ENCODE measurements at regions not wholly inside any gene's neighbourhood (a gene's known extent, or its start where the extent isn't known, plus 50 kb on each side); places are given as distances from the start of the nearest gene placed in this dataset.
A peak's percentile ranks its signal among the peaks of the same experiment; 100 is the strongest.

DNA sequence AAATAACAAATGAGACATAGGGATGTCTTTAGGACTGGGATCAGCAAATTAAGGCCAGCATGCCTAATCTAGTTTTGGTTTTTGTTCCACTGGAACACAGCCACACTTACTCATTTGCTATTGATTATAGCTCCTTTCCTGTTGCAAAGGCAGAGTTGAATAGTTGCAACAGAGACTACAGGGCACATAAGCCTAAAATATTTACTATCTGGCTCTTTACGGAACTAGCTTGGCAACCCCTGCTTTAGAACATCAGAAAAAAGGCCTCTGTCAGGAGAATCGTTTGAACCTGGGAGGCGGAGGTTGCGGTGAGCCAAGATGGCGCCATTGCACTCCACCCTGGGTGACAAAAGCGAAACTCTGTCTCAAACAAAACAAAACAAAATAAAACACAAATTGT, 384.8 kb downstream of the ELAVL2 start:
- no peak for DNase-seq (ENCODE audit: low read depth)

DNA sequence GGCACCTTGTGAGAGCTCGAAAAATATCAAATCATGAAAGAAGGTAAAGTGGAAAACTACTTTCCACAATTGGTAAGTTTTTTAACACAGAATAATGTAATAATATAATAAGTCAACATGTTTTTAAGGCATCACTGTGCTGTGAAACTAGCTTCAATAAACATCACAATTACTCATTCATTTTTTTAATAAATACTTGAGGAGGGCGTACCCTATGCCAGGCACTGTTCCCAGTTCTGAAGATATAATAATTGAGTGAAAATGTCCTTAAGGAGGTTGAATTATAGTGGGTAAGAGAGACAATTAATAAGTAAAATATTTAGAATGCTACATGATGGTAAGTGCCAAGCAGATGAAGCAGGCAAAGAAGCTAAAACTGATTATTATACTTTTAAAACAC, 381.4 kb downstream of the ELAVL2 start:
- no peak for DNase-seq (ENCODE audit: low read depth)

DNA sequence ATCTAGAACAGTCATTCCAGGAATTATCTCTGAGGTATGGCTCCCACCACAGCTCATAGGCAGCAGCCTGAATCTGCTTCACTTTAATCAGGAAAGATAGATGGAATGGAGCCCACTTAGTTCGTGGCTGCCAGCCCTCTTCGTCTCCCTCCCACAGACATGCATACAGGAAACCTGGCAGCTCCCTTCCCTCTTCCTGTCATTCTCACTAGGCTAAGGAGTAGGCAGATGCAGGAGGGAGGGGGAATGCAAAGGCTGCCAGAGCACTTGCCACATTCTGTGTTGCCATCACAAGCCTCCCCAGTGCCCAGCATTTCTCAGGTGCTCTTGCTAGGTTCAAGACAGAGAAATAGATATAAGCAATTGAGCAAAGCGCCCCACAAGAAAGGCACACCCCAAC, 378.9 kb downstream of the ELAVL2 start:
- DNase-seq (ENCODE audit: low read depth) = no peak

DNA sequence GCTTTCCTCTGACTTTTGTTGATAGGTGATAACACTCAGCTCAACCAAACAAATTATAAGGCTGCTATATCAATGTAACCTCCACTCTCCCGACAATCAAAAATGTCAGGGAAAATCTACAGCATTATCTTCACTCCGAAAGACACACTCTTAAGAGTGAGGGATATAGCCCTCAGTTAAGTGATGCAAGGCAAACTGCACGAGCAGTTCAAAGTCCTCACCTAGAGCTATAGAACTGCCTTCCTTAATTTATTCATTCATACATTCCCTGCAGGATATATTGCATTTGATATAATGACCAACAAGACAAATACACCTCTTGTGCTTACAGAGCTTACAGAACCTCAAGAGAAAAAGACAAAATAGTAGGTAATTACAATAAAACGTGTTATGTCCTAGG, 378.1 kb downstream of the ELAVL2 start:
- DNase-seq (ENCODE audit: low read depth) = no peak

DNA sequence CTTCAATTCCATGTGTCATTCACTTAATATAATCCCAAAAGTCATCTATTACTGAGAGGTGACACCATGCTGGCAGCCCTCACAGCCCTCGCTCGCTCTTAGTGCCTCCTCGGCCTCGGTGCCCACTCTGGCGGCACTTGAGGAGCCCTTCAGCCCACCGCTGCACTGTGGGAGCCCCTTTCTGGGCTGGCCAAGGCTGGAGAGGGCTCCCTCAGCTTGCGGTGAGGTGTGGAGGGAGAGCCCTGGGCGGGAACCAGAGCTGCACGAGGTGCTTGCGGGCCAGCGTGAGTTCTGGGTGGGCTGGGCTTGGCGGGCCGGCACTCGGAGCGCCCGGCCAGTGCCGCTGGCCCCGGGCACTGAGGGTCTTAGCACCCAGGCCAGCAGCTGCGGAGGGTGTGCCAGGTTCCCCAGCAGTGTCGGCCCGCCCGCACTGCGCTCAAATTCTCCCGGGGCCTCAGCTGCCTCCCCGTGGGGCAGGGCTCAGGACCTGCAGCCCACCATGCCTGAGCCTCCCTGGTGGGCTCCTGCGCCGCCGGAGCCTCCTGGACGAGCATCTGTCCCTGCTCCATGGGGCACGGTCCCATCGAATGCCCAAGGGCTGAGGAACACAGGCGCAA, 374.1 kb downstream of the ELAVL2 start:
- DNase-seq (ENCODE audit: low read depth) = no peak

DNA sequence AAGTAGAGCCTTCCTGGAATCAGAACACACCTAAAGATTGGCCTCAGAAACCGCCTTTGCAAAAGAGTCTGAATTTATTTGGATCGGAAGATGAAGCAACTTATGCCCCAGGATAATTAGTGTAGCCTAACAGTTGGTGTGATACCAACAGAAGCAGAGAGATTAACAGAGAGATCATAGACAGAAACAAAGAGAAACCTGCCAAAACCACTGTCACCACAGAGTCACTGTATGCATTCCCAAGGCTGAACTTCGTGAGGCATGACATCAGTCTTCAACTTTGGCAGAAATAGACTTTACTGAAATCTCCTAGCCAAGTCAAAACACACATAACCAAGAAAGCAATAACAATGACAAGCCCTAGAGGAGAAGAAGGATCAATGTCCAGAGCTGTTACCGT, 361.8 kb downstream of the ELAVL2 start:
- no peak for DNase-seq (ENCODE audit: low read depth)

GRCh38 chr9:23467276-23467675, 358.8 kb downstream of the ELAVL2 start:
- no peak for DNase-seq (ENCODE audit: low read depth)

DNA sequence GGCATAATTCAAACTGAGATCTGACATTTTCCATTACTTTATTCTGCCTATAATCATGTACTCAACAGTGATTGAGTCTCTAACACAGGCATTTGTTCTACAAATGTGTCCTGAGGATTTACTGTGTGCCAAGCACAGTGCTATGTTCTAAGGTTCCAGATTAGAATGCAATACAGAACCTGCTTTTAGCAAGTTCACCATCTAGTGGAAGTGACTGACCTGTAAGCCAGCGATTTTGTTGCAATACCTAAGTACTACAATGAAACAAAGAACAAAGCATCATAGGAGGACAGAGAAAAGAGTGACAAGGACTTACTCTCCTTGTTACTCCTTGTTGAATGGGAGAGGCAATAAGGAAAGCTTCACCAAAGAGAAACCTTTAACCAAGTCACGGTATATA, 348.1 kb downstream of the ELAVL2 start:
- DNase-seq (ENCODE audit: low read depth) = no peak

DNA sequence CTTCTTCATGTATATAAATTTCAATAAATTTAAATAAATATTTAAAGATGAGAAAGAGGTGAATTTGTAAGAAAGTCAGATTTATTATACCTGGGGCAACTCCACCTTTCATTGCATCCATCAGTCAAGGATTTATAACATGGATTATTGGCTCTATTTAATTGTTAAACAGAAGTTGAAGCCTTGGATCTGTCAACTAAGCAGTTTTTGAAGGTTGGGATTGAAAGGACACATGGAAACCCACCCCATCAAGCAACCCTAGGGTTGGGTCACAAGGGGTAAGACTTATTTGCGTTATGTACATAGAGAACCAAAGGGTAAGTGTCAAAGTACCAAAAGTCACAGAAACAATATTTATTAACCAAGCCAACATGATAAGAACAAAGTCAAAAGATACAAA, 342.5 kb downstream of the ELAVL2 start:
- no peak for DNase-seq (ENCODE audit: low read depth)

GRCh38 chr9:23492126-23493002, 333.7 kb downstream of the ELAVL2 start:
- peak; percentile 22 for DNase-seq (ENCODE audit: low read depth)

GRCh38 chr9:23493219-23493618, 332.8 kb downstream of the ELAVL2 start:
- DNase-seq (ENCODE audit: low read depth) = no peak

- no peak for DNase-seq (ENCODE audit: low read depth)
Observed at GRCh38 chr9:23496489-23497136, 329.4 kb downstream of the ELAVL2 start.

DNA sequence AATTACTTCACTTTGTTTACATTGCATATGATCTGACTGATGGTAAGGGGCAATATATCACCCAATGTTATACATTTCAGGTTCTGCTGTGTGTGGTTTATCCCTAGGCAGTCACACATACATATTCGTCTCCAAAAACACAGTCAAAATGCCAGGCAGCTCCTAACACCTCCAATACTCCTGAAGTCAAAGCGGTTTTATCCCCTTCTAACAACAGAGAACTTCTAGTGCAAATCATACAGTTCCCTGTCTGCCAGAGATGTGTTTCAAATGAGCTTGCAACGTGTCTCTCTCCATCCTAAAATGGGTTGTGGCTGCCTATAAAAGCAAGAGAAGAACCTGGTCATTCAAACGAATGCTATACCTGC, 328.9 kb downstream of the ELAVL2 start:
- DNase-seq (ENCODE audit: low read depth) = no peak

GRCh38 chr9:23502004-23502403, 324.0 kb downstream of the ELAVL2 start:
- DNase-seq (ENCODE audit: low read depth) = no peak

- DNase-seq (ENCODE audit: low read depth) = no peak
Observed at GRCh38 chr9:23522952-23523351, 303.1 kb downstream of the ELAVL2 start.

DNA sequence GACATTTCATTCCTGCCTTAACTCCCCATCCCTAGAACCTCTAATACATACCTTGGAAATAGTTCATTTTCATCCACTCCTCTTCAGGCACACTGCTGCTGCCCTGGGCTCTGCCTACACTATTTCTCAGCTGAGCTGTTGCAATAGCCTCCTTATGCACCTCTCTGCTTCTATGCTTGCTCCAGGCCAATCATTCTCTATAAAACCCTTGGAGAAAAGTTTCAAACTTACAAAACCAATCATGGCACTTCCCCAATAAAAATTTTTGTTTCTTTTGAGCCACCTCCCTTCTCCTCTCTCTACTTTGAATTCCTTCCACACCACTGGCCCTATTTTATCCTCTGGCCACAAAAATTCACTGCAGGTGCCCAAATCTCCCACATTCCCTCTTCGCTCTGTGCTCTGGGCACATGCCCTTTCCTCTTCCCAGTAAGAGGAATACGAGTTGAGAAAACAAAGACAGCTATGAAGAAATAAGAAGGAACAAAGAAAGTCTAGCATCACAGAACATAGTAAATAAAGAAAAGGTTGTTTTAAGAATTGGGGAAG, 301.4 kb downstream of the ELAVL2 start:
- DNase-seq (ENCODE audit: low read depth) = no peak

DNA sequence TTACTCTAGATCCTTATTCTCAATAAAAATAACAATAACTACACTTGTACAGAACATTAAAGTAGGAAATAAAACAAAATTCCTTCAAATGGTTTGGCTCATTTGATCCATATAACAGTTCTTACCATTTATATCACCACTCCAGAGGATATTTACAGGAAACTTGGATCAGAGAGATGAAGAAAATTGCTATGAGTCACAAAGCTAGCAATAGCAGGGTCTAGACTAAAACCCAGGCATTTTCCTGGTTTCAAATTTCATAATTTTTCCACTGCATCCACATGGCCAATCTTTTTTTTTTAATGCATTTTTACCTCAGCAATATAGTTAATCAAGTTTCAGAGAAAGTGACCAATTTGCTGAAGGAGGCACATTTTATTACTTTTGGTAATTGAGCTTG, 299.2 kb downstream of the ELAVL2 start:
- DNase-seq (ENCODE audit: low read depth) = no peak

DNA sequence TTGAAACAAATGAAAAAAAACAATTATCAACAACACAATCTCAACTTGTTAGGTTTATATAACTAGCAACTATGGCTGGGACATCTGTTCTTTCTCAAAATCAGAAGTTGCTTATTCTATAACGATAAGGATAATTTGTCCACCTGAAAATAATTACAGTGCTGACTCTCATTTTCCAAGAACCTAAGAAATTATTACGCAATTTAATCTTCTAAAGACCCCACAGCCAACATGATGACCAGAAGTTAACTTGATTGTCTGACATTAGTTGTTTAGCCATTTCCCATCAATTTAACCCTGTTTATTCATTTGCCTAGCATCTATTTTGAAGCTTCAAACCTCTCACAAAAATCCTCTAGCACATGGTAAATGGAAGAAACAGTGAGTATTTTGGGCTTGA, 293.8 kb downstream of the ELAVL2 start:
- no peak for DNase-seq (ENCODE audit: low read depth)

DNA sequence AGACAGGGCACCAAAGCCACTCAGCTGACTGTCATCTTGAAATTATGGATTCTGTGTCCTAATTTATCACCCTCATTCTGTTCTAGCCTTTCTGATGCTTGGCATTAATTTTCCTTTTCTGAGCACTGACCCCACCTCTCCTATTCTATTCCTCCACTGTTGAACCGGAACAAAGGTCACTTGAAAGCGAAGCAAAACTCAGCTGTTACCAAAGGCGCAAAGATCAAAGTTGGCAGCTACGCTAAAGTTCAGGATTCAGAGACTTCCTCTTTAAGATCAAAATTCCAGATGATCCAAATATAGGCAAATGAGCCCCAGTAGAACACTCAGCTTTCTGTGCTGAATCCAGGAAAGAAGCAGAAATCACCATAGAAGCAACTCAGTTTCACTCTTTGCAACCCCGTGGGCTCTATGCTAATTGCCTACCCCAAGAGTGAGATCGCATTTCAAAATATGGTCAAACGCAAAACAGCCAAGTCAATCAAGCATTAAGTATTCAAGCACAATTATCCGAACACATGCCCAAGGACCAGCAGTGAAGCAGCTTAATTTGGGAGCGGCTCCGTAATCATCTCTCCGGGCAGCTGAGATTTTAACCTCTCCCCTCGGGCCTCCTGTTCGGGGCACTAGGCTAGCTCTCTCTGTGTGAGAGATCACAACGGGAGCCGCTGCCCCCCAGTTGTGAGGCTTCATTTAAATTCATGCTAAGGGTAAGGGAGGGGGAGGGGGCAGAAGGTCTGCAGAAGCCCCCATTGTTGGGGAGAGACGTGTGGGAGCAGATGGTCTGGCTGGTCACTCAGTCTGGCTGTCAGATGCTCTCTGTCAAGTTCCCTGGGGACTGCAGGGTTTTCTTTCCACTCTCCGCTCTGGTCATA, 288.6 kb downstream of the ELAVL2 start:
- no peak for DNase-seq (ENCODE audit: low read depth)

DNA sequence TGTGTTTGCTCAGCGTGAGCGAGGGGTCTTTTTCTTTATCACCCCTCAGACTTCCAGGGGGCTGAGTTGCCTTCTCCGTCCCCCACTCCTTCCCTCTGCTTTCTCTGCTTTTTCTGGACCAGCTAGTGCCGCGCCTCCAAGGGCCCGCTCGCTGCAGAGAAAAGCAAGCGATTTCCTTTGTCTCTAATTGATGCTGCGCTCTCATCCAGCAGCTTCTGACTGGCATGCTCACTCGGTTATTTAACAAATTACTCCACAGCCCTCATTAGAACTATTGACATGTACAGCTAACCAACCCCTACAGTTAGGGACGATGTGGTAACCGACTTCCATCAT, 288.0 kb downstream of the ELAVL2 start:
- DNase-seq (ENCODE audit: low read depth) = no peak

- no peak for DNase-seq (ENCODE audit: low read depth)
Observed at GRCh38 chr9:23538461-23539003, 287.5 kb downstream of the ELAVL2 start.

DNA sequence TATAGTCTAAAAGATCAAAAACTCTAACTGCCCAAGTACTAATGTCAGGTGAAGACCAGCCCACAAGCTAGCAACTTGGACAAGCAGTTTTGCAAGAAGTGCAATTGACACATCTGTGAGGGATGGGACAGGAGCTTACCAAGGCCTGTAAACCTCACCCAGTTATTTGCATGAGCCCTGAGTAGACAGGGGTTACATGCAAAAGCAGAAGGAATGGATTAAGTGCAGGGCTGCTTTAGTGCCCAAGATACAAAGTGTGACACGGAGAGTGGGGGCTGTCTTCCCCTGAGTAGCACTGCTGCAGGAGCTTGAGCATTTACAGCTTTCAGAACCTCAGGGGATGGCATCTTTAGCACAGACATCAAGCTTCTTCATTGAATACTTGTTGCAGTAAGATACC, 286.7 kb downstream of the ELAVL2 start:
- DNase-seq (ENCODE audit: low read depth) = no peak
